ENCODE measurements at regions not wholly inside any gene's neighbourhood (a gene's known extent, or its start where the extent isn't known, plus 50 kb on each side); places are given as distances from the start of the nearest gene placed in this dataset.
"Not testable (repeated sequence)": the region's sequence is repeated elsewhere in the genome, so short reads cannot be mapped to it uniquely, and the experiment has no call there.

GRCh38 chr12:5096241-5096924 lies 52.7 kb downstream of the KCNA5 start:
- DNase-seq (ENCODE audit: low spot score) = no peak

DNA sequence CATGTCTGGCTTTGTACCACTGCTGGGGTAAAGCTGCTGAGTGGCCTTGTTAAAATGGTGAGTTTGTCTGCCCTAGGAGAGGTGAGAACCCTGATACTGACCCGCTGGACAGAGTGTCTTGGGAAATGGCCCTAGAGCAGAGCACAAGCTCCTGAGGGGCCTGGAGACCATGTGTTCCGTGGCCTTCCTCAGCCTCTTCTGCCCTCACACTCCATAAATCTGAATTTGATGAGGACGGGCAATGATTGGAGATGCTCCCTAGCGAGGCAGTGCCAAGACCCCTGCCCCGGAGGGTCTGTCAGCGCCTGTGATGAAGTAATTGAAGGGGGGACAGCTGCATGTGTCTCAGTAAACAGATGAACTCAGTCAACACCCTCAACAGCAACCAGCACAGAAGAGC lies 54.1 kb downstream of the KCNA5 start:
- DNase-seq (ENCODE audit: low spot score) = no peak

GRCh38 chr12:5099136-5099535 lies 55.5 kb downstream of the KCNA5 start:
- DNase-seq (ENCODE audit: low spot score) = no peak

- DNase-seq (ENCODE audit: low spot score) = no peak
Measured at GRCh38 chr12:5099591-5099990, 55.9 kb downstream of the KCNA5 start.

- no peak for DNase-seq (ENCODE audit: low spot score)
Measured at GRCh38 chr12:5101686-5102085, 58.0 kb downstream of the KCNA5 start.

DNA sequence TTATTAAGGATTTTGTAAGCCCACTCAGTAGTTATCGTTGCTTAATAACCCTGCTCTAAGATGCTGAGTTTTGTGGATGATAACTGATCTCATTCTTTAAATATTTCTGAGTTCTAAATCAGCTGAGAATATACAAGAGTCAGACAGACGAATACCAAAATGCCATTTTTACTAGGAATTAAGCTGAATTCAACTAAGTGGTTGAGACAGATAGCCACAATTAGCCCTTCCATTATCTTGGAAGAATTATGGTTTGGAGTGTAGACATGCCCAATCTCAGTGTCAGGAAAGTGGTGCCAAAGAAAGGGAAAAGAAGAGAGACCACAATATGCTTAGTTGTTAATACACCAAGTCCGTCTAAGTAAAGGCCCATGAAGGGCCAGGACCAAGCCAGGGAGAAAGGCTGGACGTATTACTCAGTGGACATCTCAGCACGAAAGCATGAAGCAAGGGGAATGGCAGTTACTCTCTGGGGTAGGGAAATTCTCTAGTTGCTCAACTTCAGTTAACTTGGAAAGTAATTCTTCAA lies 58.6 kb downstream of the KCNA5 start:
- DNase-seq (ENCODE audit: low spot score) = no peak

DNA sequence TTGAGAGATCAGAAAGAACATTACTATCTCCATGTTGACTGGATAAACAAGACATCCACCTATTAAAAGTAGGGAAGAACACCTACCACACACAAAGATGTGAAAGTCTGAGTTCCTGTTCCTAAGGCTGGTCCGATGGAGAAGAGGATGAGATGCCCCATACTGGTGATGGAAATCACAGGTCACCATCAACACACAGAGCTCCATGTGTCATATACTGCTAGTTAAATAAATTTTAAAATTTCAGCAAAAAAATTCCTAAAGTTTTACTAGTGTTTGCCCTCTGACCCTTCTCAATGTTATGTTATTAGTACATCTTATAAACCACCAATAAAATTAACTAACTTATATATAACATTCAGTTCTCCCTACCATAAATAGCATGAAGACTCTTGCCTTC lies 59.1 kb downstream of the KCNA5 start:
- no peak for DNase-seq (ENCODE audit: low spot score)

- DNase-seq (ENCODE audit: low spot score) = no peak
Measured at GRCh38 chr12:5110345-5110744, 66.7 kb downstream of the KCNA5 start.

GRCh38 chr12:5114436-5114835 lies 70.8 kb downstream of the KCNA5 start:
- no peak for DNase-seq (ENCODE audit: low spot score)

GRCh38 chr12:5121784-5122183 lies 78.1 kb downstream of the KCNA5 start:
- not testable (repeated sequence) for DNase-seq (ENCODE audit: low spot score)

DNA sequence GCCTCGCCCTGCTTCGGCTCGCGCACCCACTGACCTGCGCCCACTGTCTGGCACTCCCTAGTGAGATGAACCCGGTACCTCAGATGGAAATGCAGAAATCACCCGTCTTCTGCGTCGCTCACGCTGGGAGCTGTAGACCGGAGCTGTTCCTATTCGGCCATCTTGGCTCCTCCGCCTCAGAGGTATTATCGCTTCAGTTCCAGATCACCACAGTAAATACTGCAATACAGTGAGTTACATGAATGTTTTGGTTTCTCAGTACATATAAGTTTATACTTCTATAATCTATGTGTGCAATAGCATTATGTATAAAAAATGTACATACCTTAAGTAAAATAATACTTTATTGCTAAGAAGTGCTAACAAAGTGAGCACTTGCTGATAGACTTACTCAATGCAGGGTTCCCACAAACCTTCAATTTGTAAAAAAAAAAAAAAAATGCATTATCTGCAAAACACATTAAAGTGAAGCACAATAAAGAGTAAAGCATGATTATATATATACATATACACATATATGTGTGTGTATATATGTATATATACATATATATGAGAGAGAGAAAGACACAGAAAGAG lies 78.7 kb downstream of the KCNA5 start:
- not testable (repeated sequence) for DNase-seq (ENCODE audit: low spot score)

GRCh38 chr12:5123921-5124320 lies 80.2 kb downstream of the KCNA5 start:
- no peak for DNase-seq (ENCODE audit: low spot score)

DNA sequence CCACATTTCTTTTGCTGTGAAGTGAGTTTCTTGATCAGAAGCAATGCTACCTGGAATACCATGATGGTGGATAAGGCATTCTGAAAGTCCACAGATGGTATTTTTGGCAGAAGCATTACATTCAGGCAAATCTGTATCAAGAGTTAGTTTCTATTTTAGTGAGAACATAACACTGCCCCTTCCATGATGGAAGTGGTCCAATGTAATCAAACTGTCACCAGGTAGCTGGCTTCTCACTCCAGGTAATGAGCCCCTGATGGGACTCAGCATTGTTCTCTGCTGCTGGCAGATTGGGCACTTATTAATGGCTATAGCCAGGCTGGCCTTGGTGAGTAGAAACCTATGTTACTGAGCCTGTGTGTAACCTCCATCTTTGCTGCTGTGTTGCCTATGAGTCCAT lies 80.7 kb downstream of the KCNA5 start:
- no peak for DNase-seq (ENCODE audit: low spot score)

DNA sequence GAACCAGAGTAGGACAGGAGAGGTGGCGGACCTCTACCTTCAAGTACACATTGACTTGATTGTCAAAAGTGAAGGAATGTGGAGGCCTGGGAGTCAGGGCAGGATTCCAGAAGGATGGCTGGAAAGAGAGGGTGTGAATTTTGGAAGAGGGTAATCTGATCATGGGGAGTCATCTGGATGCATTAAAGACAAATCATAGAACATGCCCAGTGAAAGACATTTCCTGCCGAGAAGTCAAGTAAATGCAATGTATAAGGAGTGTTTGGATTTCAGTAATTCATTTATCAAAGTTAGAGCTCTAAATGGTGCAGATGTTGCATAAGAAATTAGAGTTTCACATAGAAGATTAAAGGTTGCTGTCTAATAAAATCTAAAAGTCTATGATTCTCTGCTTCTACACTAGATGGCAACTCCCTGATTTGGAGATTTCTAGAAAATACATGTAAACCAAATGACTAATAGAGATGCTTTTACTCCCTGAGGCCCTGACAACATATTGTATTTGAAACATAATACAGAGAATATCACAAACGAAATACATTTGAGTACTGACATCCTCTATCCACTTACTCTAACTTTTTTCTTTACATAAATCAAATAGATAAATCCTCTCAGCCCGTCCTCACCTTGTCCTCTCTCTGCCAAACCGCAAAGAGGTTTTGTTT lies 91.3 kb downstream of the KCNA5 start:
- DNase-seq (ENCODE audit: low spot score) = no peak

- DNase-seq (ENCODE audit: low spot score) = no peak
Measured at GRCh38 chr12:5138256-5138655, 94.6 kb downstream of the KCNA5 start.

GRCh38 chr12:5138845-5139244 lies 95.2 kb downstream of the KCNA5 start:
- no peak for DNase-seq (ENCODE audit: low spot score)

GRCh38 chr12:5139751-5140150 lies 96.1 kb downstream of the KCNA5 start:
- DNase-seq (ENCODE audit: low spot score) = no peak

DNA sequence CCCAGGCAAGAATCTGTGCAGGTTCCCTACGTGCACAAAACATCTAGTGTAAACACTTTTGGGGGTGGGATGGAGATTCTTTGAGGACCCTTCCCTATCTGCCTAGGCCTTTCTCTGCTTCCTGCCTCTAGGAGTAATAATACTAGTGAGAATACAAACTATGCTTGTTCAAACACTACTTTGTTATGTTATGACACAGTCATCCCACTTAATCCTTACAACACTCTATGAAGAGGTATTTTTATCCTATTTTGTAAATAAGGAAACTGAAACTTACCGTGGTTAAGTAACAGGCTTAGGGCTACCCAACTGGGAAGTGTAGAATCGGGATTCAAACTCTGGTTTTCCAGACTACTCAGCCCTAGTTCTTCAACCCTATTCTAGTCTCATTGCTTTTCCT lies 96.5 kb downstream of the KCNA5 start:
- no peak for DNase-seq (ENCODE audit: low spot score)

- no peak for DNase-seq (ENCODE audit: low spot score)
Measured at GRCh38 chr12:5148880-5149279, 105.2 kb downstream of the KCNA5 start.

DNA sequence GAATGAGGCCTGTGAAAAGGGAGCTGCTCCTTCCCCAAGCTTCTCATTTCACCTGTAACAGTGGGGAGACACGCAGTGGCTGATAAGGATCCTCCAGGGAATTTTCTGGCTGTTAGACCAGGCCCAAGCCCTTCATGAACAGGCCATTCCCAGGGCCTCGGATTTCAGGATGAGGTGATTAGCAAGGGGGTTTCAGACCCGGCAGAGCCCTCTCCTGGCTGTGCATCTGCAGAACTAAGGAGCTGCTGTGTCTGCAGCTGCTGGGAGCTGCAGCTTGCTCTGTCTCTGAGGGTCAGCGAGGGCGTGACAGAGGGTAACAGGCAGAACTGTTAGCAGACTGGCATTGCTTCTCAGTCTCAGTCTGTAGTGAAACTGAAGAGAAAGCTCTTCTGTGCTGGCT lies 110.4 kb downstream of the KCNA5 start:
- DNase-seq (ENCODE audit: low spot score) = no peak

- no peak for DNase-seq (ENCODE audit: low spot score)
Measured at GRCh38 chr12:5155866-5156265, 112.2 kb downstream of the KCNA5 start.

DNA sequence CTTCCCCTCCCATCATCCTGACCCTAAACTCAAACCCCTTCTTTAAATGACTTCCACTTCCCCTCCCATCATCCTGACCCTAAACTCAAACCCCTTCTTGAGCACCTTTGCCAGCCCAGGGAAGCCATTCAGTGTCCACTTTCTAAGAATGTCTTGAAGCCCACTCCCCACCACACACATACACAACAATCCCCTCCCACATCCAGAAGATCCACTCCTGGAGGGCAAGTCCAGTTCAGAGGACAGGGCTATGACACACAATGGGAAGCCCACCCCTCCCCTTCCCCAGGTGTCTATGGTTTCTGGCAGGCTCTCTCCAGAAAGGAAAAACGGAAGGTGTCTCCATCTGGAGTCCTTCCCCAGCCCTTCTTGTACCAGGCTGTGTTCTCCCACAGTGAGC lies 117.1 kb downstream of the KCNA5 start:
- no peak for DNase-seq (ENCODE audit: low spot score)

- no peak for DNase-seq (ENCODE audit: low spot score)
Measured at GRCh38 chr12:5163661-5164060, 120.0 kb downstream of the KCNA5 start.
